HFFc6 (cell line): ENCODE measurements at regions not wholly inside any gene's neighbourhood (a gene's known extent, or its start where the extent isn't known, plus 50 kb on each side); places are given as distances from the start of the nearest gene placed in this dataset.

Experiments used
- DNase-seq: peaks from one replicate; pipeline ENCODE4 v3.0.0-alpha.2; 2018
- H3K27ac Mint-ChIP-seq: 2 replicates; pipeline ENCODE4 v1.8.0; 2020; ENCODE audit warnings: mild to moderate bottlenecking, mixed read lengths
- H3K27me3 Mint-ChIP-seq: 2 replicates; pipeline ENCODE4 v1.8.0; 2021; ENCODE audit warnings: mild to moderate bottlenecking, moderate library complexity, mixed read lengths; ENCODE audit not compliant: insufficient read depth
- H3K36me3 Mint-ChIP-seq: 2 replicates; pipeline ENCODE4 v1.8.0; 2021; ENCODE audit warnings: low read depth, mixed read lengths
- H3K4me1 Mint-ChIP-seq: 2 replicates; pipeline ENCODE4 v1.8.0; 2020; ENCODE audit warnings: low read depth, mixed read lengths
- H3K4me3 Mint-ChIP-seq: 2 replicates; pipeline ENCODE4 v1.8.0; 2020; ENCODE audit warnings: mild to moderate bottlenecking, moderate library complexity, mixed read lengths
- H3K9me3 Mint-ChIP-seq: 2 replicates; pipeline ENCODE4 v1.8.0; 2020; ENCODE audit warnings: mild to moderate bottlenecking, mixed read lengths
- CTCF ChIP-seq: fragments of 200-600 bp; sonication (generic); IDR thresholded peaks from 2 replicates; pipeline ENCODE4 v1.5.0; 2021; ENCODE audit warnings: antibody characterized with exemption, mild to moderate bottlenecking

DNA sequence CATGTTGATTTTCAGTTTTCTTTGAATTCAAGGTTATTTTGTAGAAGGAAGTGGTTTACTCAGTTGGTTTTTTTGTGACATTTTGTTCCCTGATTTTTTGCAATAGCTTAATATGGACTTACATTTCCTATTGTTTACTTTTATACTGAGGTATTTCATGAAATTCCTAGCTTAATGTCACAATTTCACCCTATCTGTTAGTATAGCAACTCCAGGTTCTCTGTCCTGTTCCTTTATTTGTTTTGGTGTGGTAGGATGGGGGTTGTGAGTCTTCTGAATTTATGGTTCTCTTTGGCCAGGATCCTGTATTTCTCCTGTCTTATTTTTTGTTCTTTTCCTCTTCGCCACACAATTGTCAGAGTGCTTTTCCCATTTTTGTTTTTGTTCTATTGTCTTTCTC, 523.4 kb upstream of the ARRDC3 start:
- DNase-seq = no peak
- no peak overlapping the region for H3K4me3 Mint-ChIP-seq
- peaks cover 23% of the 10 kb centered on the region for H3K9me3 Mint-ChIP-seq
- no peak for TF ChIP-seq CTCF
- no peaks in the 10 kb centered on the region for H3K36me3 Mint-ChIP-seq
- no peaks in the 10 kb centered on the region for H3K27me3 Mint-ChIP-seq
- no peaks in the 10 kb centered on the region for H3K4me1 Mint-ChIP-seq
- no peak overlapping the region for H3K27ac Mint-ChIP-seq

DNA sequence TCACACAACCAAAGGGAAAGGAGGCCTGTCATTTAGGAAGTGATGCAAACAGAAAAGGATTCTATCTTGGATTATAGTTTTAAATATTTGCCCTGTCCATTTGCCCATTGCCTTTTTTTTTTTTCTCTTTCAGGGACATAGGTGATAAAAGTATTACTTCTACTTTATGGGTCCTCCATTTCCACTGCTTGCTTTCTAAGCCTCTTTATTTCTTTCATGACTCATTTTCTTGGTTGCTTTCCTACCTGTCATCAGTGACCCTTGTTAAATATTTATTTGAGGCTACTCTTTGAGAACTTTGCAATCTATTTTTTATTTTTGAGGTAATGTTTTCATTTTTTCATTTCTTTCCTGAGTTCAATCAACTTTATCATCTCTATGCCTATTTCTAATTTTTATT, 522.9 kb upstream of the ARRDC3 start:
- Mint-ChIP-seq H3K27ac (no peak overlapping the region), H3K9me3 (peaks cover 24% of the 10 kb centered on the region), H3K4me1 (no peaks in the 10 kb centered on the region), H3K4me3 (no peak overlapping the region), H3K27me3 (no peaks in the 10 kb centered on the region), H3K36me3 (no peaks in the 10 kb centered on the region)
- DNase-seq = no peak
- no peak for TF ChIP-seq CTCF

DNA sequence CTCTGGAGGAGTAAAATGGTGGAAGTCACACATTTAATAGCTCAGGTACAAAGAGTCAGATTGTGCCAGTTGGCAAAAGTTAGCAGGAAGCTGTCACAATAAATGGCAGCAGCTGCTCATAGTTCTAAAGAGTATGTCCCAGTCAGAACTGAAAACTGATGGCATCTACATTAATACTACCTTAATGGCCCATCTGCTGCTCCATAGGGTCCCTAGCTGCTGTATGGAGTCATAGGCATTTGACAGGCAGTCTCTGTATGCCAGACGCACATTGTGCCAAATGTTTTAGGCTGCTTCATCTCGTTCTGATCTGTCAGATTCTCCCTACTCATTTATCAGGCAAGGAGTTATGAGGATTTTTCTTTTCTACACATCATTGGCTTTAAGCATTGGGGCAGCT, 515.8 kb upstream of the ARRDC3 start:
- Mint-ChIP-seq H3K27me3 (no peaks in the 10 kb centered on the region), H3K27ac (no peak overlapping the region), H3K9me3 (peaks cover 10% of the 10 kb centered on the region), H3K36me3 (no peaks in the 10 kb centered on the region), H3K4me1 (no peaks in the 10 kb centered on the region), H3K4me3 (no peak overlapping the region)
- TF ChIP-seq CTCF = no peak
- DNase-seq = no peak

DNA sequence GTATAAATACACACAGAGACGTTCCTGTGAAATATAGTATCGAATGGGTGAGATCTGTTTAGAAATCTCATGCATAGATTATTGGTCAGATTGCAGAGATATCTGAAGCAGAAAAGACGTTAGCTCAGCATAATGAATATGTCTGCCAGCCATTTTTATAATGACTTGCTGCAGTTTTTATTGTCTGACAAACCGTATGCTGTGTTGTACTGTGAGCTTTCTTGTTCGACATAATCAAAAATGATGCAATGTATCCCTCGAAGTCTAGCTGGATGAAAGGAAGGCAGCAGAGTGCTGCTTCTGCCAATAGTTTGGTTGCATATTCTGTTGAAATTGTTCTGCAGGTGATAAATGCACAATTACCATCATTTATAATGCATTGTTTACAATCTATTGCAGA, 514.9 kb upstream of the ARRDC3 start:
- no peaks in the 10 kb centered on the region for H3K36me3 Mint-ChIP-seq
- peaks cover 10% of the 10 kb centered on the region for H3K9me3 Mint-ChIP-seq
- no peak for DNase-seq
- TF ChIP-seq CTCF = no peak
- H3K4me1 Mint-ChIP-seq = no peaks in the 10 kb centered on the region
- no peak overlapping the region for H3K27ac Mint-ChIP-seq
- no peak overlapping the region for H3K4me3 Mint-ChIP-seq
- no peaks in the 10 kb centered on the region for H3K27me3 Mint-ChIP-seq

DNA sequence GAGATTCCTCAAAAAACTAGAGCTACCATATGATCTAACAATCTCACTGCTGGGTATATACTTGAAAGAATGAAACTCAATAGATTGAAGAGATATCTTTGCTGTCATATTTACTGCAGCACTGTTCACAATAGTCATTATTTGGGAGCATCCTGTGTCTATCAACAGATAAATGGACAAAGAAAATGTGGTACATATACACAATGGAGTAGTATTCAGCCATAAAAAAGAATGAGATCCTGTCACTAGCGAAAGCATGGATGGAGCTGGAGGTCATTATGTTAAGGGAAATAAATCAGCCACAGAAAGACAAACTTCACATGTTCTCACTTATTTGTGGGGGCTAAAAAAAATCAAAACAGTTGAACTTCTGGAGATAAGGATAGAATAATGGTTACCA, 505.7 kb upstream of the ARRDC3 start:
- no peak for TF ChIP-seq CTCF
- no peak for DNase-seq
- H3K4me3 Mint-ChIP-seq = no peak overlapping the region
- no peaks in the 10 kb centered on the region for H3K36me3 Mint-ChIP-seq
- H3K4me1 Mint-ChIP-seq = no peaks in the 10 kb centered on the region
- no peak overlapping the region for H3K27ac Mint-ChIP-seq
- H3K9me3 Mint-ChIP-seq = peaks cover 10% of the 10 kb centered on the region
- H3K27me3 Mint-ChIP-seq = no peaks in the 10 kb centered on the region
